Right ventricle myocardium superior (tissue), 1 donor: ENCODE measurements at regions not wholly inside any gene's neighbourhood (a gene's known extent, or its start where the extent isn't known, plus 50 kb on each side); places are given as distances from the start of the nearest gene placed in this dataset.

Source experiments
- ATAC-seq: fragments of 200-7000 bp; cut with Tn5 transposase; one replicate; pipeline ENCODE4 v1.9.1; 2020; ENCODE audit warnings: mild to moderate bottlenecking; ENCODE audit not compliant: poor library complexity
- DNase-seq: peaks from one replicate; pipeline ENCODE4 v3.0.0-alpha.2; 2020
- intact Hi-C: fragments of 100-400 bp; cut with DNase I; formaldehyde crosslinking; loops from one replicate; pipeline ENCODE4 v1.11.2; 2022
- donor health status: DM: no; HTN: yes; CAD: no; lungs with severe emphysema.

- DNase-seq = no peak
- intact Hi-C loops = no loop called here
- no peak for ATAC-seq
These were observed 50.0 kb upstream of the BET1 start for GRCh38 chr7:94054130-94054529.

DNA sequence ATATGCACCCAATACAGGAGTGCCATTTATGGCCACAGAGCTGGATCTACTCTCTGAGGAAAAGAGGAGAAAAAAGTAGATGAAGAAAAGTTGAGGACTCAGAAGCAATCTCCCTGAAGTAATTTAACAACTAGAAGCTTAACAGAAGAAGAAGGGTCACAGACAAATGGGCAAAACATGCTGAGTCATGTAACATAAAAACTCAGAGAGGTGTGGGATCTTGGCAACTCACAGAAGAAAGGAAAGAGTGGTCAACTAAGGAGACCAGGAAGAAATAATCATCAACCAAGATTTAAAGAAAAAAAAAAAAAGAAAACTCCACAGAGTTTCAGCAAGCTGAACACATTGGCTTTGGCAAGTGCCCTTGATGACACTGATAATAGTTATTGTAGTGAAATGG, 51.8 kb upstream of the BET1 start:
- intact Hi-C loops = no loop called here
- DNase-seq = no peak
- ATAC-seq = no peak

DNA sequence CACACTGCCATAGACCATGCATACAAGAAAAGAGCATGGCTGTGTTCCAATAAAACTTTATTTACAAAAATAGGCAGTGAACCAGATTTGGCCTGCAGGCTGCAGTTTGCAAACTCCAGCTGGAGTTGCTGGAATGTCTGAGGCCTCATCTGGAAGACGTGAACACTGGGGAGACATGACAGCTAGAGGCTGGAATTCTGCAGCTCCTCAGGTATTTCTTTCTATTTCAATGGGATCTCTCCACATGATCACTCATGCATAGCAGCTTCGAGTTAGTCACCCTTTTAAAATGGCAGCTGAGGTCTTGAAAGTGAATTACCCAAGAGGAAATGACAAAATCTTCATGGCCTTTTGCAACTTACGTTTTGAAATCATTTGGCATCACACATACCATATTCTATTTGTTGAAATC, 52.6 kb upstream of the BET1 start:
- ATAC-seq = no peak
- no peak for DNase-seq
- intact Hi-C loops = no loop called here

DNA sequence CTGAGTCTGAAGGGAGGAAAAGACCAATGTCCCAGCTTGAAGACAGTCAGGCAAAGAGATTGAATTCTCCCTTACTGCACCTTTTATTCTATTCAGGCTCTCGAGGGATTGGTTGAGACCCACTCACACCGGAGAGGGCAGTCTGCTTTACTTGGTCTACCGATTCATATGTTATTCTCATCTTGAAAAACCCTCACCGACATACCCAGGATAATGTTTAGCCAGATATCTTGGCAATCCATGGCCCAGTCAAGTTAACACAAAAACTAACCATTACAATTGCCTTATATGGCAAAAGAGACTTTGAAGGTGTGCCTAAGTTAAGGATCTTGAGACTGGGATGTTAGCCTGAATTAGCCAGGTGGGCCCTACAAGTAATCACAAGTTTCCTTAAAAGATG, 53.8 kb upstream of the BET1 start:
- ATAC-seq (no peak), DNase-seq (no peak)
- intact Hi-C loops = no loop called here

DNA sequence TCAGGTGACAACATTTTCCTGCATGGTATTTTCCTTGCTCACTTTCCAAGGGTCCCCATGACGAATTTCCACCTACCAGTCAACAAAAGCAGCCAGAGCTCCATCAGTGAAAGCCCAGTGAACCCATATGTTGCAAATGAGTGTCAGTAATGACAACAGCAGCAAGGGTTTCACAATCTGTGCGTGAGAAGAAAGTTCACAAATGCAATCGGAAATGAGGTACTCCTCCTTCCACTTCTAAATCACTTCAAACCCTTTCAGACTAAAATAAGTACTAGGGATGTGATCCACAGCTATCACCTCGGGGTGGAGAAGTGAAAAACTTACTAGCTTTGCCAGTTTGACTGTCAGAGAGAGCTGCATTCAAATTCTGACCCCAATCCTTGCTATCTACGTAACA, 55.6 kb upstream of the BET1 start:
- no peak for DNase-seq
- intact Hi-C loops = no loop called here
- no peak for ATAC-seq

GRCh38 chr7:94060752-94061151, 56.6 kb upstream of the BET1 start:
- DNase-seq (no peak), ATAC-seq (no peak)
- intact Hi-C loops = no loop called here

DNA sequence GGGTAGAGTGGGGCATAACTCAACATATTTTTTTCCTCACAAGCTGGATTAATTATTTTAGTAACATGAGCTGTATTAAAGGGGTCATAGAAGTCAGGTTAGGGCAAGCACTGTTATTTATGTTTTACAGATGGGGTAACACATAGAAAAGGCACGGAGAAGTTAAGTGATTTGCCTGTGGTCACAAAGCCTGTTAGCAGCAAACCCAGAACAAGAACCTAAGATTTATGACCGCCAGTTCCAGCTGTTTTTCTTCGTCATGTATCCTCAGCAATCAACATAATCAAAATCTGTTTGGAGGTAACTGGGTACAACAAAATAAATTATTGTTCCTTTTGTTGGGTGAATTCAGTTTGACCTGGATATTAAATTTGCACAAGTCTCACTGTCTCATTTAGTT, 57.2 kb upstream of the BET1 start:
- DNase-seq (no peak), ATAC-seq (no peak)
- intact Hi-C loops = no loop called here

DNA sequence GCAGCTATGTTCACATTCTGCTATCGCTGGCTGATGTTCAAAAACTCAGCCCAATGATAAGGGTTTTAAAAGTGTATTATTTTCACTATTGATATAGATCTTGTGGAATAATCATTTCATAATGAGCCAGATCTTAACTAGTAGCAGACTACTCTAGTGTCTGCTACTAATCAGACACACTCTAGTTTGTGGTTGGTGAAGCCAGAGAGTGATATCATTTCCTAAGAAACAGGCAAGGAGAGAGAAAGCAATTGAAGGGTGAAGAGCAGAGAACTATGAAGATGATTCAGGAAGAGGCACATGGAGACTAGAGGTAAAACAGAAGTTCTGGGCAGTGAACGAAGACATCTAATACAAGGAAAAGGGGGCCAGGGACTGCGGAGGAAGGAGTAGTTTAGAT, 58.2 kb upstream of the BET1 start:
- intact Hi-C loops = no loop called here
- ATAC-seq (no peak), DNase-seq (no peak)

DNA sequence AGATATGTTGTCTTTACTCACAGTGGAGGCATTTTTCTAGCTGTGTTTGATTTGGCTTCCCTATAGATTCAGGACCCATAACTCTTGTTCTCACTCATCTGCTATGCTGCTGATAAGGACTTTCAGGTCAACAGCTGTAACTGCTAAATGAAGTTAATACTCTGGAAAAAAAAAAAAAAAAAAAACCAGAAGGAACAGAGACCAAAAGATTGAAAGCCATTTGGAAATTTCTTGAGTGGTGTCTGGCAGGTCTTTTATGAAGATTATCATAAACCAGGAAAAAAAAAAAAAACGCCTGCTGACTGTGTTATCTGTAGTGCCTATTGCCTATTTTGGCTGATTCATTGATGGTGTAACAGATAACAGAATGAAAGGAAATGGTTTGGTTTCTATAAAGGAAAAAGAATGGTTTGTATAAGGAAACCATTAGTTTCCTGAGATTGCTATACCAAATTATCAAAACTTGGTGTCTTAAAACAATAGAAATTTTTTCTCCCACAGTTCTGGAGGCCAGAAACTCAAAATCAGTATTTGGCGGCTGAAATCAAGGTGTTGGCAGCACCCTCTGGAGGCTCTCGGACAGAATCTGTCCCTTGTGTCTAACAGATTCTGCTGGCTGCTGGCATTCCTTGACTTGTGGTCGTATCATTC, 60.5 kb upstream of the BET1 start:
- DNase-seq = no peak
- intact Hi-C loops = no loop called here
- ATAC-seq = no peak

DNA sequence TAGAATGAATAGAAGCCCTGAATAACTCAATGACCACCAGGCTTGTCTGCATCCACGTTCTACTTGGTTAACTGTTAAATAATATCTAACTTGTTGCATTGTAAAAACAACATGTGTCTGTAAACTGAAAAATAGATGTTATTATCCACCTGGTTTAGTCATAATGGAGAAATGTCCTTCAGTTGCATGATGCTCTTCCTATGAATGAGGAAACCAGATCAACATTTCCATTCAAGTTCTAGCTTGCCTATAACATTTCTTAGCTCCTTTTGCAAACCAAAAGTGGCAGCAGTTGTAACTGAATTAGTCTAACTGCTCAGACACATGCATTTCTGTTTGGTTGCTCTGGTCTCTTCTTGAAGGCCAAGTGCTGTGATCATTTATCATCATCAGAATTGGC, 62.9 kb upstream of the BET1 start:
- DNase-seq = no peak
- intact Hi-C loops = no loop called here
- ATAC-seq = no peak

DNA sequence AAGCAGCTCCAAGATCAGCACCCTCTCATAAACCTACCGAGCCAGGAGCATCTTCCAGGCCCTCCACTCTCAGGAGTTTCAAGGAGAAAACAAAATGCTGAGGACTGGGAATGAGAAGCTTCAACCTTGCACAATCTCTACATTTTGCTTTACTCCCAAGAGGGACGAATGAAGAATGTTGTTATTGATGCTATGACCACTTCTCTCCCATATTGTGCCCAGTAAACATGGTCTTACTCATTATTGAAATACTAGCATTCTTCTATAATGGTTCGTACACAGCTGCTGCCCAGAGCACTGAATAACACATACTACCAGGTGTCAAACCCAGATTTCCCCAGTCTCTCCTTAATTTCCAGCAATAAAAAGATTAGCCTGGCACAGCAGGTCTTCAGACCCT, 63.4 kb upstream of the BET1 start:
- intact Hi-C loops = no loop called here
- ATAC-seq (no peak), DNase-seq (no peak)

- DNase-seq (no peak), ATAC-seq (no peak)
- intact Hi-C loops = no loop called here
These were observed 65.1 kb upstream of the BET1 start for GRCh38 chr7:94069162-94069739.

DNA sequence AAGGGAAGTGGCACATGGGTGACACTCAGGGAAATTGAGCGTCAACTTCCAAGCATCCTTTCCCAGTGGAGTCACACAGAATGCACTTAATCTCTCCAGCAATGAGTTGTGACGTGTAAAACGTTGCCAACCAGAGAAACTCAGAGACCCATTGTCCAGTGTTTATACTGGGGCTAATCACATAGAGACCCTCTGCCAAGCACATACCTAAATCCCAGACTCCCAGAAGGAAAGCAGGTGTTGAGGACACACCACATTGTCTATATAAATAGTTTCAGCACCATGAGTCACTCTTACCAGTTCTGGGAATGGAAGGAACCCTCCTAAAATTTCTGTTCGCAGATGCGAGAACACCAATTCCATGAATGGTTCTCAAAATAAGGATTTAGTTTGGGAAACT, 76.4 kb upstream of the BET1 start:
- intact Hi-C loops = loop anchor here (10.0 kb wide), 2 partner anchors 366 to 456 kb away; no protein-coding TSS in a partner anchor
- ATAC-seq (no peak), DNase-seq (no peak)

- intact Hi-C loops = loop anchor here (10.0 kb wide), 2 partner anchors 367 to 457 kb away; no protein-coding TSS in a partner anchor
- ATAC-seq (no peak), DNase-seq (no peak)
These were observed 78.0 kb upstream of the BET1 start for GRCh38 chr7:94082126-94082525.

DNA sequence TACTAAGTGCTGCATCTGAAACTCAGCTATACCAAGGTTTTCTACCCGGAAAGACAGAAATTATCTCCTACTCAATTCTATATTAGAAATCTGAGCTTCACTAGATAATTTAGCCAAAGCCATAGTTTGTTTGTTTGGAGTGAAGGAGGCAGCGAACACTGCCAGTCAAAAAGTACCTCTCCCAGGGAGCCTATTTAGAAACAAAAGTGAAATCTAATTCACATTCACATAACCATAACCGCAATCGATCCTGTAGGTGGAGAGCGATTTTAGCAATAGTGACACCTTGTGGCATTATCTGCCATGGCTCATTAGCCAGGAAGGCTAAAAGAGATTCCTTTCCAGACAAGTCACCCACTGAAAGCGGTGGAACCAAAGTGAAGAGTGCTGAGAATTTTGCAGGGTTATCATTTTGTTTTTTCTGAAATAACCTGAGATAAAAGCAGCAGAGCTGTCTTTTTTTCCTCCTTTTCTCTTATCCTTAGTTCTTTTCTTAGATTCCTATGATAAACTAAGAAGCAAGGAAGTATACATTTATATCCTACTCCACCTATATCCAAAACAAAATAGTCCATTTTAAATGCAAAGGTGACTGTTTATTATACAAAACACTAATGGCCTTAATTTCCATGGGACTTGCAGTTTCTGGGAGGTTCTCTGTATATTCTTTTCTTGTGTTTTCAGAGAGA, 83.7 kb upstream of the BET1 start:
- DNase-seq = no peak
- peak; percentile 85 for ATAC-seq
- intact Hi-C loops = loop anchor here (5.0 to 10.0 kb wide), 3 partner anchors 186 to 463 kb away; no protein-coding TSS in a partner anchor

DNA sequence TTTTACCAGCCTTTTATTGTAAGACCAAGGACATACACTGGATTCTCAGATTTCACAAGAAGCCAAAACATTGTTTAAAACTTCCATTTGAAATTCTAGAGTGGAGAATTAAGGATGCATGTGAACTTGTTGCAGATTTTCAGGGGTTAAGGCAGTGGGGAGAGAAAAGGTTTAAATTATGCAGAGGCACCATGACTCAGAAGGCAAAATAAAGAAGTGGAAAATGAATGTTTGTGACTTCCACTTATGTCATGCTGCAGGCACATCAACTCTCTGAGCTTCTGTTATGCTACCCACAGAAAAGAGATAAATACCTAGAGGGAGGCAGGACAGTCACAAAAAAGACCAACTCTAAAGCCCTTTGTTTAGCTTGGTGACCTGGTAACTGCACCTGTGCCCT, 84.4 kb upstream of the BET1 start:
- DNase-seq (no peak), ATAC-seq (no peak)
- intact Hi-C loops = loop anchor here (5.0 to 10.0 kb wide), 3 partner anchors 186 to 464 kb away; no protein-coding TSS in a partner anchor

- ATAC-seq (no peak), DNase-seq (no peak)
- intact Hi-C loops = loop anchor here (5.0 to 10.0 kb wide), 3 partner anchors 188 to 465 kb away; no protein-coding TSS in a partner anchor
These were observed 85.7 kb upstream of the BET1 start for GRCh38 chr7:94089806-94090205.

DNA sequence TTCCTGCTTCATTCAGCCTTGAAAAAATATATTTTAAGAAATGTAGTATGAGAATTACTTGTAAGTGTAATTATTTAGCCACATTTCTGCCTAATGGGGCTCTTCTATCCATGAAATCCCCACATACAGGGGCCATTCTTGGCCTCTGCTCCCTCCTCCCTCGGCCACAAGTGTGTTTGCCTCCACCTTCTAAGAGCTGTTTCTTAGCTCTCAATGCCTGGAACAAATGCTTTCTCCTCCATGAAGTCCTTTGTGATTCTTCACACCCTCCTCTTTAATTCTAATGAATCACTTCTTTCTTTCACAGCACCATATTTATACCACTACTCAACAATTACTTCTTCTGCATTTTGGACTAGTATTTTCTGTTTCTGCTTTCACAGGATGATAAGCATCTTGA, 88.8 kb upstream of the BET1 start:
- ATAC-seq (no peak), DNase-seq (no peak)
- intact Hi-C loops = no loop called here

- intact Hi-C loops = no loop called here
- no peak for ATAC-seq
- DNase-seq = no peak
These were observed 90.1 kb upstream of the BET1 start for GRCh38 chr7:94094298-94094697.

DNA sequence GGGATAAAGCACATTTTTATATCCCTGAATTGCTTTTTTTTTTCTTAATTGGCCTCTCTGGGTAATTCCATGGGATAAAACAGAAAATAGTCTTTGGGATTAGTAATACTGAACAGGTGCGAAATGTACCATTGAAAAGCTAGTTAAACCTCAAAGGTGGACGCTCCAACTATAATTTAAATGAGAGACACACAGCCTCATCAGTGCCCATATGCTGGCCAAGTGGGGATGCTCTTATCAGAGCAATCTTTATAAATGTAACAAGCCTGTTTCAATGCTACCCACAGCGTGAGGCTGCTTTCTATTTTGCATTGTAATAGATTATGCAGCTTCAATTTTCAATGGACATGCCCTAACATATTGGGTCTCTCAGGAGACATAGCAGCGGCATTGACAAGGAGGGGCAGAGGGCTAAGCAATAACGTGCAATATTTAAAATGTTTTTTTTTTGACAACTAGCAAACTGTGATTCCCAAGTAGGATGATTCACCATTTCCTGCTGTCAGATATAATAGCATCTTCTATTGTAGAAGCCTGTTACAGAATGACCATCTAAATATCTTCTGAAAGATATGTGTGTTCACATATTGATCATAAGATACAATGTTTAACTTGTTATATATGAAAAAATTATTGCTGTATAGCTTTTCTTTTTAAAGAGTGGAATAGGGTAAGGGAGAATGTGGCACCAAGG, 91.3 kb upstream of the BET1 start:
- DNase-seq (no peak), ATAC-seq (no peak)
- intact Hi-C loops = no loop called here
